ENCODE measurements at regions not wholly inside any gene's neighbourhood (a gene's known extent, or its start where the extent isn't known, plus 50 kb on each side); places are given as distances from the start of the nearest gene placed in this dataset.

DNA sequence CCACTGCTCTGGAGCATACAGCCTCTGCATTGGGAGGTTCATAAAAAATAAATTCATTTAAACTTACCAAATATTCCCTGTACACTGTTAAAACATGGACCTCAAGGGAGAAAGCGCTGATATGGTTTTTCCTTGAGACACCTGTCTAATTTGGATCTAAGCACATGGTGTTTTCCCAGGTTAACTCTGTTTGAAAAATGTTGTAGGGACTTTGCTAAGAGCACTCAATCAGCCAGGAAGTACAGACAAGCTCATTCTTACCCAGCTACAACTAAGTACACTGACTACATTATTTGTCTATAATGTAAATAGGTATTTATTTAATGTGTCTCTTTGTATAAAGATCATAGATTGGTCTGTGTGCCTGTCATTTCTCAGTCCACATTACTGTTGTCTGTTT is 61.8 kb upstream of the BCAR3 start:
- H3K9me3 ChIP-seq = peaks cover 0 to 3% (median 0%) of the 10 kb centered on the region in 3 donors
- intact Hi-C loops (cut with DNase I; ENCODE audit: low total_unique reads) = no loop called here
- TF ChIP-seq, protein P1, sequence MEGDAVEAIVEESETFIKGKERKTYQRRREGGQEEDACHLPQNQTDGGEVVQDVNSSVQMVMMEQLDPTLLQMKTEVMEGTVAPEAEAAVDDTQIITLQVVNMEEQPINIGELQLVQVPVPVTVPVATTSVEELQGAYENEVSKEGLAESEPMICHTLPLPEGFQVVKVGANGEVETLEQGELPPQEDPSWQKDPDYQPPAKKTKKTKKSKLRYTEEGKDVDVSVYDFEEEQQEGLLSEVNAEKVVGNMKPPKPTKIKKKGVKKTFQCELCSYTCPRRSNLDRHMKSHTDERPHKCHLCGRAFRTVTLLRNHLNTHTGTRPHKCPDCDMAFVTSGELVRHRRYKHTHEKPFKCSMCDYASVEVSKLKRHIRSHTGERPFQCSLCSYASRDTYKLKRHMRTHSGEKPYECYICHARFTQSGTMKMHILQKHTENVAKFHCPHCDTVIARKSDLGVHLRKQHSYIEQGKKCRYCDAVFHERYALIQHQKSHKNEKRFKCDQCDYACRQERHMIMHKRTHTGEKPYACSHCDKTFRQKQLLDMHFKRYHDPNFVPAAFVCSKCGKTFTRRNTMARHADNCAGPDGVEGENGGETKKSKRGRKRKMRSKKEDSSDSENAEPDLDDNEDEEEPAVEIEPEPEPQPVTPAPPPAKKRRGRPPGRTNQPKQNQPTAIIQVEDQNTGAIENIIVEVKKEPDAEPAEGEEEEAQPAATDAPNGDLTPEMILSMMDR (IDR thresholded peaks at IDR 0.05) = no peak
- no peak for DNase-seq
- no peaks in the 10 kb centered on the region for H3K27me3 ChIP-seq
- no peaks in the 10 kb centered on the region for H3K36me3 ChIP-seq
- no peaks in the 10 kb centered on the region for H3K4me1 ChIP-seq
- H3K27ac ChIP-seq = no peak overlapping the region
- no peak overlapping the region for H3K4me3 ChIP-seq

DNA sequence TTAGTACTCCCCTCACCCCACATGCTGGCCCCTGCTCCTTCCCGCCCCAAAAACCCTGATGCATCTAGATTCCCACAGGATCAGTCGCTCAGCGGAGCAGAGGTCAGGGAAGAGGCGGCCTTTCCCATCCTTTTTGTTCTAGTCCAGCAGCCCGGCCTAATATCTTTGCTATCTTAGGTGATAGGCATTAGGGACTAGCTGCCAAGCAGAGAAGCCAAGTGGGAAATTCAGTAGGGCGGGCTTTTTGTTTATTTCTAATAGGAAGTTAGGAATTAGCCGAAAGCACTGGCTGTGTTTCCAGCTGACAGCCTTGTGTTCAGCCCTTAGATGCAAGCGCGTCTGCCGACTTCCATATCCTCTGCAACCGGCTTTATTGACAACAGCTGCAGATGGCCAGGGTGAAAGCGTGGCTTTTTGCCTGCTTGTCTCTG is 59.0 kb upstream of the BCAR3 start:
- Histone ChIP-seq H3K36me3 (no peaks in the 10 kb centered on the region), H3K4me3 (no peak overlapping the region), H3K9me3 (no peaks in the 10 kb centered on the region), H3K27me3 (no peaks in the 10 kb centered on the region), H3K27ac (no peak overlapping the region), H3K4me1 (no peaks in the 10 kb centered on the region)
- no peak for DNase-seq
- TF ChIP-seq, protein P1 (IDR thresholded peaks at IDR 0.05) = no peak
- intact Hi-C loops (cut with DNase I; ENCODE audit: low total_unique reads) = no loop called here

DNA sequence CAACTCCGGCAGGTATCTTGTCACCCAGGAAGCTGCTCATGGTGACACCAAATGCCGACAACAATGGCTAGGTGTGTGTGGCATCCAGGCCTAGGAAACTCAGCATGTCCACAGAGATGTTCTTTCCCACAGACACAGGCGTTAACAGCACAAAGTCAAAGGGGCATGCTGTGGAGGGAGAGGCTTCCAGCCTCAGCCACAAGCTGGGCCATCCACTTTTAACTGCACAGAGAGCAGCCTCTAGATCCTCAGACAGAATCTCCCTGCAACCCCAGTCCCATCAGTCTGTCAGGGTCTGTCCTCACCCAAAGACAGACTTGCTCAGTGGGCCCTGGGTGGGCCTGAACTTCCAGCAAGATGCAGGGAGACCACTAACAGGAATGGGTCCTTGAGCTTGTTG is 58.5 kb upstream of the BCAR3 start:
- H3K4me1 ChIP-seq = no peaks in the 10 kb centered on the region
- no peak overlapping the region for H3K27ac ChIP-seq
- no peaks in the 10 kb centered on the region for H3K27me3 ChIP-seq
- no peak for DNase-seq
- no peaks in the 10 kb centered on the region for H3K36me3 ChIP-seq
- intact Hi-C loops (cut with DNase I; ENCODE audit: low total_unique reads) = no loop called here
- TF ChIP-seq, protein P1 (IDR thresholded peaks at IDR 0.05) = no peak
- H3K4me3 ChIP-seq = no peak overlapping the region
- H3K9me3 ChIP-seq = no peaks in the 10 kb centered on the region

DNA sequence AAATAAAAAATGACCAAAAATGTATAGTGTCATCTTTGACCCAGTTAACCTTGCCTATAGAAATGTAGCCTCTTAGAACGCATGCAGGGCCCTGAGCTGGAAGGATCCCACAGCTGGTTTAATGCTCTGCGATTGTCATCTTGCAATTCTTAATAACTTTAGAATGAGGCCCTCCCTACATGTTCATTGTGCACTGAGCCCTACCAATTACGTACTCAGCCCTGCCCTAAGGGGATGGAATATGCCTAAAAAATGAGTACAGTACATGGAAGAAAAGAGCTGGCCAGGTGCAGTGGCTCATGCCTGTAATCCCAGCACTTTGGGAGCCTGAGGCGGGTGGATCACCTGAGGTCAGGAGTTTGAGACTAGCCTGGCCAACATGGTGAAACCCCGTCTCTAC is 57.8 kb upstream of the BCAR3 start:
- H3K27ac ChIP-seq = no peak overlapping the region
- DNase-seq = no peak
- no peaks in the 10 kb centered on the region for H3K27me3 ChIP-seq
- no peaks in the 10 kb centered on the region for H3K4me1 ChIP-seq
- no peaks in the 10 kb centered on the region for H3K36me3 ChIP-seq
- no peak overlapping the region for H3K4me3 ChIP-seq
- TF ChIP-seq, protein P1 (IDR thresholded peaks at IDR 0.05) = no peak
- no peaks in the 10 kb centered on the region for H3K9me3 ChIP-seq
- intact Hi-C loops (cut with DNase I; ENCODE audit: low total_unique reads) = no loop called here

DNA sequence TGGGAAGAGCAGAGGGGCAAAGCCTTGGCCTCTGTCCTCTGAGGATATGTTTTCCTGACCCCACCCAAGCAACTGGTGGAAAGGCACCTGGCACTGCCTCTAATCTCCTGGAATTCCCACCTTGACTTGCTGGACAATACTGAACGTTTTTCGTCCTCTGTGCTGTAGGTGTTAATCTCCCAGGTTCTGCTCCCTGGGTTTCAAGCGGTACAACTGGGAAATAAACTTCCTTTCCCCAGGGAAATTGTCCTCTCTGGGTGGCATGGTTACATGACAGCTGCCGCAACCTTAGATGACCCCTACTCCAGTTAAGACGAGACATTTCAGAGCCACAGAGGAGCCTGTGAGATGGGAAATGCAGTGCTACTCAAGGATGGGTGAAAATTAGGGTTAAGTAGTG is 57.3 kb upstream of the BCAR3 start:
- Histone ChIP-seq H3K4me1 (no peaks in the 10 kb centered on the region), H3K9me3 (no peaks in the 10 kb centered on the region), H3K27ac (no peak overlapping the region), H3K27me3 (no peaks in the 10 kb centered on the region), H3K4me3 (no peak overlapping the region), H3K36me3 (no peaks in the 10 kb centered on the region)
- intact Hi-C loops (cut with DNase I; ENCODE audit: low total_unique reads) = no loop called here
- no peak for DNase-seq
- TF ChIP-seq, protein P1 (IDR thresholded peaks at IDR 0.05) = no peak

DNA sequence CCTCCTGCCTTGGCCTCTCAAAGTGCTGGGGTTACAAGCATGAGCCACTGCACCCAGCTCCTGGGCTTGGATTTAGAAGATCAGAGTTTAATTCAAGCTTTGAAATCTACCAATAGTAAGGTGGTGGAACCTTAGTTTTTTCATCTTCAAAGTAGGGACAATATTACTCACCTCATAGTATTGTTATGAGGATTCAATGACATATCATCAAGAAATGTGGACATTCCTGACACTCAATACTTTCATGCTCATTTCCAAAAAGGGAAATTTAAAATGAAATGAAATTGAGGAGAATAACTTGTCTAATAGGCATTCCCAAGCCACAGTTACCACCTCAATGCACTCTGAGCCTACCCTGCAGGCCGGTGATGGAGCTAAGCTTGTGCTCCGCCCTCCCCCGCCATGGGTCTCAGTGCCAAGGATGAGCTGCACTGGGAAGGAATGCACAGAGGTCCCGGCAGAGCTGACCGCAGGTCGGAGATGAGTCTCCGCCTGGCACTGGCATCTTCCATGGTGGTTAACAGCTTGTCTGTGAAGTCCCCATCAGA is 56.5 kb upstream of the BCAR3 start:
- no peaks in the 10 kb centered on the region for H3K9me3 ChIP-seq
- TF ChIP-seq, protein P1 (IDR thresholded peaks at IDR 0.05) = no peak
- H3K27ac ChIP-seq = no peak overlapping the region
- no peak overlapping the region for H3K4me3 ChIP-seq
- intact Hi-C loops (cut with DNase I; ENCODE audit: low total_unique reads) = no loop called here
- H3K36me3 ChIP-seq = no peaks in the 10 kb centered on the region
- no peaks in the 10 kb centered on the region for H3K27me3 ChIP-seq
- H3K4me1 ChIP-seq = no peaks in the 10 kb centered on the region
- DNase-seq = no peak
